Neural cell (in vitro differentiated cells): ENCODE measurements at regions not wholly inside any gene's neighbourhood (a gene's known extent, or its start where the extent isn't known, plus 50 kb on each side); places are given as distances from the start of the nearest gene placed in this dataset.

ENCODE experiments used
- H2AFZ ChIP-seq: fragments of 200-600, 300-800 bp; sonication (generic), shearing (Covaris generic); 2 replicates; pipeline ENCODE4 v1.6.0; 2014; ENCODE audit warnings: low read depth, mild to moderate bottlenecking, antibody characterized with exemption, low read length, moderate library complexity
- H3F3A ChIP-seq: fragments of 200-600 bp; shearing (Covaris generic); 2 replicates; pipeline ENCODE4 v1.6.1; 2016; ENCODE audit warnings: mild to moderate bottlenecking, moderate library complexity, mixed read lengths, antibody characterized with exemption, low read length; ENCODE audit not compliant: insufficient read depth, poor library complexity, severe bottlenecking
- H3K27ac ChIP-seq: fragments of 200-600, 300-800 bp; sonication (generic), shearing (Covaris generic); 2 replicates; pipeline ENCODE4 v1.5.1; 2014; ENCODE audit warnings: mild to moderate bottlenecking, low read length, moderate library complexity
- H3K27me3 ChIP-seq: fragments of 300-800, 200-600 bp; sonication (generic), shearing (Covaris generic); 2 replicates; pipeline ENCODE4 v1.6.0; 2014; ENCODE audit warnings: mild to moderate bottlenecking, low read depth, low read length, moderate library complexity; ENCODE audit not compliant: insufficient read depth
- H3K36me3 ChIP-seq: fragments of 300-800, 200-600 bp; sonication (generic), shearing (Covaris generic); 2 replicates; pipeline ENCODE4 v1.5.1; 2014; ENCODE audit warnings: mild to moderate bottlenecking, antibody characterized with exemption, low read length, moderate library complexity; ENCODE audit not compliant: insufficient read depth
- H3K4me2 ChIP-seq: fragments of 300-800, 200-600 bp; sonication (generic), shearing (Covaris generic); 2 replicates; pipeline ENCODE4 v1.6.0; 2014; ENCODE audit warnings: mild to moderate bottlenecking, low read length
- H3K4me3 ChIP-seq: fragments of 300-800, 200-600 bp; sonication (generic), shearing (Covaris generic); 2 replicates; pipeline ENCODE4 v1.5.1; 2014; ENCODE audit warnings: mild to moderate bottlenecking, low read length, moderate library complexity
- H3K79me2 ChIP-seq: fragments of 200-600 bp; shearing (Covaris generic); replicated peaks from 2 replicates; pipeline ENCODE4 v1.6.0; 2014; ENCODE audit warnings: mild to moderate bottlenecking, low read length, moderate library complexity; ENCODE audit not compliant: insufficient read depth
- H3K9ac ChIP-seq: fragments of 300-800, 200-600 bp; sonication (generic), shearing (Covaris generic); 2 replicates; pipeline ENCODE4 v1.6.1; 2016; ENCODE audit warnings: mild to moderate bottlenecking, low read length, mixed read lengths
- H3K9me2 ChIP-seq: fragments of 200-600 bp; shearing (Covaris generic); 2 replicates; pipeline ENCODE4 v1.6.1; 2016; ENCODE audit warnings: mild to moderate bottlenecking, low read length, mixed read lengths; ENCODE audit not compliant: insufficient read depth
- H3K9me3 ChIP-seq: fragments of 200-600, 300-800 bp; sonication (generic), shearing (Covaris generic); 2 replicates; pipeline ENCODE4 v1.6.1; 2016; ENCODE audit warnings: mild to moderate bottlenecking, mixed run types, low read length, moderate library complexity, mixed read lengths
- H4K20me1 ChIP-seq: fragments of 200-600 bp; shearing (Covaris generic); 2 replicates; pipeline ENCODE4 v1.6.1; 2016; ENCODE audit warnings: mild to moderate bottlenecking, mixed run types; ENCODE audit not compliant: insufficient read depth
- EP300 ChIP-seq: fragments of 450-650 bp; conservative IDR thresholded peaks from 2 replicates; pipeline ENCODE4 v1.6.1; 2014; ENCODE audit warnings: antibody characterized with exemption, mild to moderate bottlenecking, moderate library complexity; ENCODE audit not compliant: poor library complexity, severe bottlenecking
- EZH2 ChIP-seq: fragments of 200-600, 300-800 bp; shearing (Covaris generic), sonication (generic); IDR thresholded peaks from 2 replicates; pipeline ENCODE4 v1.6.1; 2014; ENCODE audit warnings: antibody characterized with exemption, low read length, borderline replicate concordance, mild to moderate bottlenecking; ENCODE audit not compliant: insufficient read depth, poor library complexity, severe bottlenecking
- MXI1 ChIP-seq: fragments of 450-650 bp; conservative IDR thresholded peaks from 2 replicates; pipeline ENCODE4 v1.6.1; 2014; ENCODE audit warnings: antibody characterized with exemption, mild to moderate bottlenecking; ENCODE audit not compliant: poor library complexity, severe bottlenecking
- POLR2AphosphoS5 ChIP-seq: IDR thresholded peaks from 2 replicates; pipeline ENCODE4 v1.6.1; 2012
- RAD21 ChIP-seq: fragments of 450-650 bp; conservative IDR thresholded peaks from 2 replicates; pipeline ENCODE4 v1.6.1; 2014; ENCODE audit warnings: antibody characterized with exemption, mild to moderate bottlenecking, moderate library complexity
- SMC3 ChIP-seq: fragments of 450-650 bp; conservative IDR thresholded peaks from 2 replicates; pipeline ENCODE4 v1.6.1; 2014; ENCODE audit warnings: antibody characterized with exemption, mild to moderate bottlenecking, moderate library complexity; ENCODE audit not compliant: poor library complexity
- TAF1 ChIP-seq: IDR thresholded peaks from 2 replicates; pipeline ENCODE4 v1.6.1; 2012; ENCODE audit warnings: low read depth
- TF ChIP-seq, protein P1 (sequence below): IDR thresholded peaks from 2 replicates; pipeline ENCODE4 v1.6.1; 2012; ENCODE audit warnings: borderline replicate concordance
- TF ChIP-seq, protein P2 (sequence below): fragments of 450-650 bp; IDR thresholded peaks from 2 replicates; pipeline ENCODE4 v1.5.1; 2014; ENCODE audit warnings: antibody characterized with exemption, mild to moderate bottlenecking, moderate library complexity; ENCODE audit not compliant: poor library complexity, severe bottlenecking

DNA sequence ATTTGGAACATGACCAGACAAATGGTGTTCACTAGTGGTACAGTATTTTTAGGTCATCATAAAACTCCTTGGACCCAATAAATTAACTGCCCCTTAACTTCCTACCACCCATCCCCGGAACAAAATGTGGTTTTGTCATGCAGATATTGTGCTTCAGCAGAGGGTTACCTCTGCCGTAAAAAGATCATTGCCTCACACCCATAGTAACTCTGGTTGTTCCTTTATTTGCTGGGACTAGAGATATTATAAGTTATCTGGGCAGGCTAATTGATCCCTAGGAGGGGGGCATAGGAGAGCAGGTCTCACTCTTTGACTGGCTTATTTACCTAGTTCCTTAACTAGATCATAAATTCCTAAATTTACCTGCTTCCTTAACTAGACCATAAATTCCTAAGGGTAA lies 1343.9 kb upstream of the CHAC2 start:
- TF ChIP-seq, protein P1, sequence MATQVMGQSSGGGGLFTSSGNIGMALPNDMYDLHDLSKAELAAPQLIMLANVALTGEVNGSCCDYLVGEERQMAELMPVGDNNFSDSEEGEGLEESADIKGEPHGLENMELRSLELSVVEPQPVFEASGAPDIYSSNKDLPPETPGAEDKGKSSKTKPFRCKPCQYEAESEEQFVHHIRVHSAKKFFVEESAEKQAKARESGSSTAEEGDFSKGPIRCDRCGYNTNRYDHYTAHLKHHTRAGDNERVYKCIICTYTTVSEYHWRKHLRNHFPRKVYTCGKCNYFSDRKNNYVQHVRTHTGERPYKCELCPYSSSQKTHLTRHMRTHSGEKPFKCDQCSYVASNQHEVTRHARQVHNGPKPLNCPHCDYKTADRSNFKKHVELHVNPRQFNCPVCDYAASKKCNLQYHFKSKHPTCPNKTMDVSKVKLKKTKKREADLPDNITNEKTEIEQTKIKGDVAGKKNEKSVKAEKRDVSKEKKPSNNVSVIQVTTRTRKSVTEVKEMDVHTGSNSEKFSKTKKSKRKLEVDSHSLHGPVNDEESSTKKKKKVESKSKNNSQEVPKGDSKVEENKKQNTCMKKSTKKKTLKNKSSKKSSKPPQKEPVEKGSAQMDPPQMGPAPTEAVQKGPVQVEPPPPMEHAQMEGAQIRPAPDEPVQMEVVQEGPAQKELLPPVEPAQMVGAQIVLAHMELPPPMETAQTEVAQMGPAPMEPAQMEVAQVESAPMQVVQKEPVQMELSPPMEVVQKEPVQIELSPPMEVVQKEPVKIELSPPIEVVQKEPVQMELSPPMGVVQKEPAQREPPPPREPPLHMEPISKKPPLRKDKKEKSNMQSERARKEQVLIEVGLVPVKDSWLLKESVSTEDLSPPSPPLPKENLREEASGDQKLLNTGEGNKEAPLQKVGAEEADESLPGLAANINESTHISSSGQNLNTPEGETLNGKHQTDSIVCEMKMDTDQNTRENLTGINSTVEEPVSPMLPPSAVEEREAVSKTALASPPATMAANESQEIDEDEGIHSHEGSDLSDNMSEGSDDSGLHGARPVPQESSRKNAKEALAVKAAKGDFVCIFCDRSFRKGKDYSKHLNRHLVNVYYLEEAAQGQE, result no peak
- no peak for TF ChIP-seq SMC3
- H3K9me2 ChIP-seq, result no peaks in the 10 kb centered on the region
- no peaks in the 10 kb centered on the region for H3F3A ChIP-seq
- no peaks in the 10 kb centered on the region for H3K79me2 ChIP-seq
- H3K27me3 ChIP-seq, result no peaks in the 10 kb centered on the region
- H3K27ac ChIP-seq, result no peak overlapping the region
- H3K4me3 ChIP-seq, result no peak overlapping the region
- H3K9me3 ChIP-seq, result no peaks in the 10 kb centered on the region
- no peak overlapping the region for H3K4me2 ChIP-seq
- no peak overlapping the region for H2AFZ ChIP-seq
- H3K36me3 ChIP-seq, result no peaks in the 10 kb centered on the region
- no peak overlapping the region for H3K9ac ChIP-seq
- no peaks in the 10 kb centered on the region for H4K20me1 ChIP-seq

- Histone ChIP-seq H2AFZ (no peak overlapping the region), H3K9ac (no peak overlapping the region), H3F3A (no peaks in the 10 kb centered on the region), H3K27ac (no peak overlapping the region), H4K20me1 (no peaks in the 10 kb centered on the region), H3K9me3 (no peaks in the 10 kb centered on the region), H3K36me3 (no peaks in the 10 kb centered on the region), H3K4me2 (no peak overlapping the region), H3K27me3 (no peaks in the 10 kb centered on the region), H3K79me2 (no peaks in the 10 kb centered on the region), H3K4me3 (no peak overlapping the region), H3K9me2 (no peaks in the 10 kb centered on the region)
- no peak for TF ChIP-seq RAD21
- TF ChIP-seq SMC3, result no peak
- no peak for TF ChIP-seq EP300
- TF ChIP-seq MXI1, result no peak
These were observed 1344.5 kb upstream of the CHAC2 start for GRCh38 chr2:52423111-52423510.

- no peaks in the 10 kb centered on the region for H3K9me3 ChIP-seq
- no peaks in the 10 kb centered on the region for H3K79me2 ChIP-seq
- H3K4me2 ChIP-seq, result no peak overlapping the region
- H3F3A ChIP-seq, result no peaks in the 10 kb centered on the region
- no peak overlapping the region for H3K4me3 ChIP-seq
- no peak overlapping the region for H2AFZ ChIP-seq
- no peak overlapping the region for H3K9ac ChIP-seq
- TF ChIP-seq TAF1 (no peak), RAD21 (peak; percentile 13)
- no peaks in the 10 kb centered on the region for H4K20me1 ChIP-seq
- no peaks in the 10 kb centered on the region for H3K36me3 ChIP-seq
- H3K9me2 ChIP-seq, result no peaks in the 10 kb centered on the region
- H3K27me3 ChIP-seq, result peaks cover 4% of the 10 kb centered on the region
- no peak overlapping the region for H3K27ac ChIP-seq
These were observed 1351.3 kb upstream of the CHAC2 start for GRCh38 chr2:52416340-52416739.

GRCh38 chr2:52414561-52415295 lies 1352.9 kb upstream of the CHAC2 start:
- no peaks in the 10 kb centered on the region for H3K36me3 ChIP-seq
- no peak overlapping the region for H3K27ac ChIP-seq
- no peak overlapping the region for H3K9ac ChIP-seq
- no peaks in the 10 kb centered on the region for H3K9me3 ChIP-seq
- no peaks in the 10 kb centered on the region for H4K20me1 ChIP-seq
- no peaks in the 10 kb centered on the region for H3K9me2 ChIP-seq
- H3K27me3 ChIP-seq, result peaks cover 4% of the 10 kb centered on the region
- no peaks in the 10 kb centered on the region for H3K79me2 ChIP-seq
- no peaks in the 10 kb centered on the region for H3F3A ChIP-seq
- no peak overlapping the region for H2AFZ ChIP-seq
- no peak overlapping the region for H3K4me3 ChIP-seq
- no peak overlapping the region for H3K4me2 ChIP-seq
- TF ChIP-seq EZH2, result no peak
- no peak for TF ChIP-seq RAD21
- TF ChIP-seq, protein P1, result peak; percentile 88
- TF ChIP-seq, protein P2, sequence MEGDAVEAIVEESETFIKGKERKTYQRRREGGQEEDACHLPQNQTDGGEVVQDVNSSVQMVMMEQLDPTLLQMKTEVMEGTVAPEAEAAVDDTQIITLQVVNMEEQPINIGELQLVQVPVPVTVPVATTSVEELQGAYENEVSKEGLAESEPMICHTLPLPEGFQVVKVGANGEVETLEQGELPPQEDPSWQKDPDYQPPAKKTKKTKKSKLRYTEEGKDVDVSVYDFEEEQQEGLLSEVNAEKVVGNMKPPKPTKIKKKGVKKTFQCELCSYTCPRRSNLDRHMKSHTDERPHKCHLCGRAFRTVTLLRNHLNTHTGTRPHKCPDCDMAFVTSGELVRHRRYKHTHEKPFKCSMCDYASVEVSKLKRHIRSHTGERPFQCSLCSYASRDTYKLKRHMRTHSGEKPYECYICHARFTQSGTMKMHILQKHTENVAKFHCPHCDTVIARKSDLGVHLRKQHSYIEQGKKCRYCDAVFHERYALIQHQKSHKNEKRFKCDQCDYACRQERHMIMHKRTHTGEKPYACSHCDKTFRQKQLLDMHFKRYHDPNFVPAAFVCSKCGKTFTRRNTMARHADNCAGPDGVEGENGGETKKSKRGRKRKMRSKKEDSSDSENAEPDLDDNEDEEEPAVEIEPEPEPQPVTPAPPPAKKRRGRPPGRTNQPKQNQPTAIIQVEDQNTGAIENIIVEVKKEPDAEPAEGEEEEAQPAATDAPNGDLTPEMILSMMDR, result no peak
- TF ChIP-seq EP300, result peak; percentile 58
- TF ChIP-seq POLR2AphosphoS5, result no peak
- no peak for TF ChIP-seq MXI1
- no peak for TF ChIP-seq TAF1
